Mesodermal cell (in vitro differentiated cells): ENCODE measurements at regions not wholly inside any gene's neighbourhood (a gene's known extent, or its start where the extent isn't known, plus 50 kb on each side); places are given as distances from the start of the nearest gene placed in this dataset.
"Not testable (repeated sequence)": the region's sequence is repeated elsewhere in the genome, so short reads cannot be mapped to it uniquely, and the experiment has no call there.

Experiments used
- H3K27ac ChIP-seq: 2 replicates; pipeline ENCODE4 v1.7.0; 2013; ENCODE audit warnings: mild to moderate bottlenecking, low read depth, low read length, moderate library complexity; ENCODE audit not compliant: severe bottlenecking
- H3K36me3 ChIP-seq: 2 replicates; pipeline ENCODE4 v1.7.1; 2013; ENCODE audit warnings: mild to moderate bottlenecking, low read length, moderate library complexity; ENCODE audit not compliant: control insufficient read depth, insufficient read depth
- H3K4me1 ChIP-seq: one replicate; pipeline ENCODE4 v1.7.1; 2013; ENCODE audit warnings: mild to moderate bottlenecking, low read length; ENCODE audit not compliant: insufficient read depth, control insufficient read depth, poor library complexity, severe bottlenecking
- H3K4me3 ChIP-seq: 2 replicates; pipeline ENCODE4 v1.7.0; 2013; ENCODE audit warnings: low read length, control low read depth, mild to moderate bottlenecking; ENCODE audit not compliant: insufficient read depth, poor library complexity, severe bottlenecking; ENCODE audit errors: extremely low read depth
- H3K9me3 ChIP-seq: 2 replicates; pipeline ENCODE4 v1.7.1; 2013; ENCODE audit warnings: mild to moderate bottlenecking, low read length, moderate library complexity; ENCODE audit not compliant: control insufficient read depth
- WGBS, 2 experiments: methylation state at CpG; one replicate each; pipeline ENCODE4 v1.1.5; 2013; ENCODE audit warnings: missing lambda C conversion rate in 2 of 2; ENCODE audit not compliant: insufficient coverage in 2 of 2; 5-methylcytosine and 5-hydroxymethylcytosine counted together

GRCh38 chr5:94064025-94064424 is 322.6 kb upstream of the POU5F2 start:
- no peak overlapping the region for H3K4me3 ChIP-seq
- H3K36me3 ChIP-seq: no peaks in the 10 kb centered on the region
- no peak overlapping the region for H3K27ac ChIP-seq
- H3K9me3 ChIP-seq: no peaks in the 10 kb centered on the region
- H3K4me1 ChIP-seq: no peaks in the 10 kb centered on the region

- Histone ChIP-seq H3K4me3 (no peak overlapping the region), H3K27ac (no peak overlapping the region)
- WGBS, 2 experiments: 20% methylated on average over 1 of the region's 2 CpGs; no CpG with 5 or more reads in 1 of the 2 experiments
These were observed 316.3 kb upstream of the POU5F2 start for GRCh38 chr5:94057655-94058054.

GRCh38 chr5:94057217-94057616 is 315.8 kb upstream of the POU5F2 start:
- Histone ChIP-seq H3K9me3 (no peaks in the 10 kb centered on the region), H3K4me1 (no peaks in the 10 kb centered on the region), H3K4me3 (no peak overlapping the region), H3K27ac (no peak overlapping the region), H3K36me3 (no peaks in the 10 kb centered on the region)
- 86 to 100% methylated on average over 1 of the region's 1 CpG for WGBS, 2 experiments

More at GRCh38 chr5:94057655-94058054, 316.3 kb upstream of the POU5F2 start:
- no peaks in the 10 kb centered on the region for H3K9me3 ChIP-seq
- no peaks in the 10 kb centered on the region for H3K36me3 ChIP-seq
- no peaks in the 10 kb centered on the region for H3K4me1 ChIP-seq

- H3K4me1 ChIP-seq, H3K9me3 ChIP-seq: not testable (repeated sequence)
- 92 to 95% methylated on average over 4 to 8 of the region's 10 CpGs for WGBS, 2 experiments
These were observed 308.0 kb upstream of the POU5F2 start for GRCh38 chr5:94049307-94049922.

GRCh38 chr5:94045839-94046782 is 304.7 kb upstream of the POU5F2 start:
- WGBS, 2 experiments: 39 to 83% methylated on average over 1 to 3 of the region's 6 CpGs
- no peak overlapping the region for H3K4me3 ChIP-seq
- peaks cover 10% of the 10 kb centered on the region for H3K9me3 ChIP-seq
- no peaks in the 10 kb centered on the region for H3K36me3 ChIP-seq
- H3K27ac ChIP-seq: no peak overlapping the region
- H3K4me1 ChIP-seq: no peaks in the 10 kb centered on the region

More at GRCh38 chr5:94049307-94049922, 308.0 kb upstream of the POU5F2 start:
- not testable (repeated sequence) for H3K4me3 ChIP-seq, H3K36me3 ChIP-seq, H3K27ac ChIP-seq

- no peak overlapping the region for H3K27ac ChIP-seq
- H3K9me3 ChIP-seq: peaks cover 10% of the 10 kb centered on the region
- H3K36me3 ChIP-seq: no peaks in the 10 kb centered on the region
- H3K4me3 ChIP-seq: no peak overlapping the region
- H3K4me1 ChIP-seq: no peaks in the 10 kb centered on the region
These were observed 301.9 kb upstream of the POU5F2 start for GRCh38 chr5:94043311-94043710.

GRCh38 chr5:94040591-94041148 is 299.3 kb upstream of the POU5F2 start:
- Histone ChIP-seq H3K4me1 (no peaks in the 10 kb centered on the region), H3K9me3 (peaks cover 10% of the 10 kb centered on the region), H3K27ac (no peak overlapping the region), H3K36me3 (no peaks in the 10 kb centered on the region), H3K4me3 (no peak overlapping the region)
- 73 to 77% methylated on average over 4 to 6 of the region's 7 CpGs for WGBS, 2 experiments

GRCh38 chr5:94039101-94039500 is 297.7 kb upstream of the POU5F2 start:
- no peaks in the 10 kb centered on the region for H3K36me3 ChIP-seq
- H3K27ac ChIP-seq: no peak overlapping the region
- peaks cover 10% of the 10 kb centered on the region for H3K9me3 ChIP-seq
- H3K4me3 ChIP-seq: no peak overlapping the region
- H3K4me1 ChIP-seq: no peaks in the 10 kb centered on the region

- Histone ChIP-seq H3K36me3 (no peaks in the 10 kb centered on the region), H3K27ac (no peak overlapping the region), H3K4me3 (no peak overlapping the region), H3K4me1 (no peaks in the 10 kb centered on the region), H3K9me3 (no peaks in the 10 kb centered on the region)
These were observed 290.2 kb upstream of the POU5F2 start for GRCh38 chr5:94031631-94032030.

- Histone ChIP-seq H3K27ac (no peak overlapping the region), H3K4me3 (no peak overlapping the region), H3K4me1 (no peaks in the 10 kb centered on the region), H3K9me3 (no peaks in the 10 kb centered on the region), H3K36me3 (no peaks in the 10 kb centered on the region)
- WGBS, 2 experiments: no CpG with 5 or more reads among the region's 1 CpG
These were observed 286.6 kb upstream of the POU5F2 start for GRCh38 chr5:94028001-94028400.

- no CpG with 5 or more reads among the region's 1 CpG for WGBS, 2 experiments
- H3K4me3 ChIP-seq: no peak overlapping the region
- no peaks in the 10 kb centered on the region for H3K9me3 ChIP-seq
- no peaks in the 10 kb centered on the region for H3K36me3 ChIP-seq
- no peak overlapping the region for H3K27ac ChIP-seq
- H3K4me1 ChIP-seq: no peaks in the 10 kb centered on the region
These were observed 285.7 kb upstream of the POU5F2 start for GRCh38 chr5:94027145-94027544.
